ENCODE measurements at regions not wholly inside any gene's neighbourhood (a gene's known extent, or its start where the extent isn't known, plus 50 kb on each side); places are given as distances from the start of the nearest gene placed in this dataset.

- no peak for FAIRE-seq
- H3K9me3 Mint-ChIP-seq (ENCODE audit: unreplicated experiment): no peaks in the 10 kb centered on the region
- Histone ChIP-seq H3K36me3 (ENCODE audit: insufficient read depth, low read length) (no peaks in the 10 kb centered on the region), H3K27me3 (ENCODE audit: insufficient read depth, low read length) (no peaks in the 10 kb centered on the region), H3K4me2 (ENCODE audit: low read length) (no peak overlapping the region), H3K4me1 (ENCODE audit: insufficient read depth, low read length) (no peaks in the 10 kb centered on the region), H3K4me3 (ENCODE audit: insufficient read depth, low read depth, low read length) (no peak overlapping the region), H3K27ac (ENCODE audit: low read depth, low read length) (no peak overlapping the region), H2AFZ (ENCODE audit: low read depth, low read length) (no peak overlapping the region), H4K20me1 (ENCODE audit: insufficient read depth, low read length) (no peaks in the 10 kb centered on the region), H3K79me2 (ENCODE audit: insufficient read depth, low read length) (no peaks in the 10 kb centered on the region), H3K9me3 (ENCODE audit: insufficient read depth, low read depth, low read length) (no peaks in the 10 kb centered on the region), H3K9ac (ENCODE audit: low read length) (no peak overlapping the region)
- no peak for TF ChIP-seq EZH2 (IDR thresholded peaks at IDR 0.05; ENCODE audit: insufficient read depth, low read length)
- TF ChIP-seq, protein P1, sequence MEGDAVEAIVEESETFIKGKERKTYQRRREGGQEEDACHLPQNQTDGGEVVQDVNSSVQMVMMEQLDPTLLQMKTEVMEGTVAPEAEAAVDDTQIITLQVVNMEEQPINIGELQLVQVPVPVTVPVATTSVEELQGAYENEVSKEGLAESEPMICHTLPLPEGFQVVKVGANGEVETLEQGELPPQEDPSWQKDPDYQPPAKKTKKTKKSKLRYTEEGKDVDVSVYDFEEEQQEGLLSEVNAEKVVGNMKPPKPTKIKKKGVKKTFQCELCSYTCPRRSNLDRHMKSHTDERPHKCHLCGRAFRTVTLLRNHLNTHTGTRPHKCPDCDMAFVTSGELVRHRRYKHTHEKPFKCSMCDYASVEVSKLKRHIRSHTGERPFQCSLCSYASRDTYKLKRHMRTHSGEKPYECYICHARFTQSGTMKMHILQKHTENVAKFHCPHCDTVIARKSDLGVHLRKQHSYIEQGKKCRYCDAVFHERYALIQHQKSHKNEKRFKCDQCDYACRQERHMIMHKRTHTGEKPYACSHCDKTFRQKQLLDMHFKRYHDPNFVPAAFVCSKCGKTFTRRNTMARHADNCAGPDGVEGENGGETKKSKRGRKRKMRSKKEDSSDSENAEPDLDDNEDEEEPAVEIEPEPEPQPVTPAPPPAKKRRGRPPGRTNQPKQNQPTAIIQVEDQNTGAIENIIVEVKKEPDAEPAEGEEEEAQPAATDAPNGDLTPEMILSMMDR (IDR thresholded peaks at IDR 0.05; ENCODE audit: insufficient read depth, low read depth, low read length): no peak
- peaks cover 2% of the 10 kb centered on the region for H3K27me3 Mint-ChIP-seq (ENCODE audit: low read depth, unreplicated experiment)
- no peak overlapping the region for H3K27ac Mint-ChIP-seq (ENCODE audit: unreplicated experiment)
- H3K4me3 Mint-ChIP-seq (ENCODE audit: unreplicated experiment): no peak overlapping the region
- no peak for DNase-seq (ENCODE audit: low read depth)
- no peaks in the 10 kb centered on the region for H3K36me3 Mint-ChIP-seq (ENCODE audit: low read depth, unreplicated experiment)
- no peaks in the 10 kb centered on the region for H3K4me1 Mint-ChIP-seq (ENCODE audit: low read depth, unreplicated experiment)
Observed at GRCh38 chr9:26567976-26568375, 324.6 kb downstream of the CAAP1 start.

DNA sequence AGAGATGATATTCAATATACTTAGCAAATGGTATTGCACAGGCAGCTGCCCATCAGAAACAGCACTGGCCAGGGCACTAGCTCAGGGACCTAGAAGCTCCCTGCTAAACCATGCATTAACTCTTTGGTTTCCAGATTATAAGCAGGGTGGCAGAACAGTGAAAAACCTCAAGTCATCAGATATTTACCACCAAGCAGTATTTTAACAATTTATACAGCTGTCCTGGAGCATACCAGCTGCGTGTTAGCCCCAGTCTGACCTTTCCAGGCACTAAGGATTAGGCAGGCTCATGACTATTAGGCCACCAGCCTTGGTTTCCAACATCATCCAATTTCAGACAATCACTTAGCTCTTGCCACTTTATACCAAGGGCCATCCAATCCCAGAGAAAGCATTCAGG lies 326.5 kb downstream of the CAAP1 start:
- H3K4me1 ChIP-seq (ENCODE audit: insufficient read depth, low read length): no peaks in the 10 kb centered on the region
- FAIRE-seq (no peak), DNase-seq (ENCODE audit: low read depth) (no peak)
- H3K79me2 ChIP-seq (ENCODE audit: insufficient read depth, low read length): no peaks in the 10 kb centered on the region
- no peak overlapping the region for H3K4me3 Mint-ChIP-seq (ENCODE audit: unreplicated experiment)
- no peaks in the 10 kb centered on the region for H3K27me3 ChIP-seq (ENCODE audit: insufficient read depth, low read length)
- no peak overlapping the region for H3K27ac Mint-ChIP-seq (ENCODE audit: unreplicated experiment)
- H4K20me1 ChIP-seq (ENCODE audit: insufficient read depth, low read length): no peaks in the 10 kb centered on the region
- H3K9me3 Mint-ChIP-seq (ENCODE audit: unreplicated experiment): no peaks in the 10 kb centered on the region
- H3K9ac ChIP-seq (ENCODE audit: low read length): no peak overlapping the region
- H3K4me3 ChIP-seq (ENCODE audit: insufficient read depth, low read depth, low read length): no peak overlapping the region
- H3K36me3 ChIP-seq (ENCODE audit: insufficient read depth, low read length): no peaks in the 10 kb centered on the region
- H3K9me3 ChIP-seq (ENCODE audit: insufficient read depth, low read depth, low read length): no peaks in the 10 kb centered on the region
- peaks cover 2% of the 10 kb centered on the region for H3K27me3 Mint-ChIP-seq (ENCODE audit: low read depth, unreplicated experiment)
- H3K4me1 Mint-ChIP-seq (ENCODE audit: low read depth, unreplicated experiment): no peaks in the 10 kb centered on the region
- no peak overlapping the region for H3K27ac ChIP-seq (ENCODE audit: low read depth, low read length)
- no peaks in the 10 kb centered on the region for H3K36me3 Mint-ChIP-seq (ENCODE audit: low read depth, unreplicated experiment)
- no peak for TF ChIP-seq EZH2 (IDR thresholded peaks at IDR 0.05; ENCODE audit: insufficient read depth, low read length)
- TF ChIP-seq, protein P1 (IDR thresholded peaks at IDR 0.05; ENCODE audit: insufficient read depth, low read depth, low read length): no peak
- H3K4me2 ChIP-seq (ENCODE audit: low read length): no peak overlapping the region
- H2AFZ ChIP-seq (ENCODE audit: low read depth, low read length): no peak overlapping the region

DNA sequence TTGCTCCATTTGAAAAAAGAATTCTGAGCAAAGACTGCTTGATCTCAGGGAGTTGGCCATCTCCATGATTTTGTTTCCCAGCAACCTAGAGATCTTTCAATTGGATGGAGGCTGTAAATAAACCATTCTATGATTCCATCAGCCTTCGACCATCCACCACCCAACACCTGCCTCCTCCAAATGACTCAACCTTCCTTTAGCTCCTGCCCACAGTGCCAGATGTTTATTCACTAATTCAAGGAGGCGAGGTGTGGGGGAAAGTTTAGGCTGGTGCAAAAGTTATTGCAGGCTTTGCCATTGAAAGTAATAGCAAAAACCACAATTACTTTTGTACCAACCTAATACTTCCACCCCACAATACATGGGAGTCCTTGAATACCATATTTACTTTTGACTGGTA lies 327.5 kb downstream of the CAAP1 start:
- DNase-seq (ENCODE audit: low read depth) (no peak), FAIRE-seq (no peak)
- H3K4me3 ChIP-seq (ENCODE audit: insufficient read depth, low read depth, low read length): no peak overlapping the region
- Mint-ChIP-seq H3K36me3 (ENCODE audit: low read depth, unreplicated experiment) (no peaks in the 10 kb centered on the region), H3K4me1 (ENCODE audit: low read depth, unreplicated experiment) (no peaks in the 10 kb centered on the region), H3K27me3 (ENCODE audit: low read depth, unreplicated experiment) (peaks cover 2% of the 10 kb centered on the region), H3K27ac (ENCODE audit: unreplicated experiment) (no peak overlapping the region), H3K4me3 (ENCODE audit: unreplicated experiment) (no peak overlapping the region), H3K9me3 (ENCODE audit: unreplicated experiment) (no peaks in the 10 kb centered on the region)
- H3K4me1 ChIP-seq (ENCODE audit: insufficient read depth, low read length): no peaks in the 10 kb centered on the region
- no peaks in the 10 kb centered on the region for H3K27me3 ChIP-seq (ENCODE audit: insufficient read depth, low read length)
- H3K27ac ChIP-seq (ENCODE audit: low read depth, low read length): no peak overlapping the region
- no peaks in the 10 kb centered on the region for H3K36me3 ChIP-seq (ENCODE audit: insufficient read depth, low read length)
- H3K4me2 ChIP-seq (ENCODE audit: low read length): no peak overlapping the region
- H3K9me3 ChIP-seq (ENCODE audit: insufficient read depth, low read depth, low read length): no peaks in the 10 kb centered on the region
- TF ChIP-seq EZH2 (IDR thresholded peaks at IDR 0.05; ENCODE audit: insufficient read depth, low read length): no peak
- TF ChIP-seq, protein P1 (IDR thresholded peaks at IDR 0.05; ENCODE audit: insufficient read depth, low read depth, low read length): no peak
- H2AFZ ChIP-seq (ENCODE audit: low read depth, low read length): no peak overlapping the region
- no peaks in the 10 kb centered on the region for H3K79me2 ChIP-seq (ENCODE audit: insufficient read depth, low read length)
- no peak overlapping the region for H3K9ac ChIP-seq (ENCODE audit: low read length)
- H4K20me1 ChIP-seq (ENCODE audit: insufficient read depth, low read length): no peaks in the 10 kb centered on the region
